IPS-NIHi7 (cell line): ENCODE measurements at regions not wholly inside any gene's neighbourhood (a gene's known extent, or its start where the extent isn't known, plus 50 kb on each side); places are given as distances from the start of the nearest gene placed in this dataset.

ENCODE experiments used
- DNase-seq: peaks from one replicate; pipeline ENCODE4 v3.0.0; 2012; ENCODE audit warnings: mixed read lengths; ENCODE audit errors: extremely low spot score

- DNase-seq, result no peak
Measured at GRCh38 chr16:82499302-82499701, 127.5 kb upstream of the CDH13 start.

- no peak for DNase-seq
Measured at GRCh38 chr16:82497139-82497538, 129.6 kb upstream of the CDH13 start.

GRCh38 chr16:82488460-82488859 lies 138.3 kb upstream of the CDH13 start:
- no peak for DNase-seq

DNA sequence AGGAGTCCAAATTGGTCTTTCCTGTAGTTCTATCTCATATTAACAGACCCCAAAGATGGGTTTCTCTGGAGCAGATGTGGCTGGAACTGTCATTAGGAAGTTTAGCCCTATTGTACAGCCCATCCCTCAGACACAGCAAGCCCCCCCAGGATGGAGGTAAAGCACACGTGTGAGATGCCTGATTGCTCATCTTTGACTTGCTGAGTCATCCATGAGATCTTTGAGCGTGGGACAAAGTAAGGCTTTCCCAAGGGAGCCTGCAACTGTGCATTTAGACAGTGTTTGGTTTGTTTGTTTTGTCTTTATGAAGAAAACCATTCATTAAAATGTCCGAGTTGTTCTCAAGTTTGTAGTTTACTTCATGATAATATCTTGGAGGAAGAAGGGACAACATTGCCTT lies 145.3 kb upstream of the CDH13 start:
- no peak for DNase-seq

DNA sequence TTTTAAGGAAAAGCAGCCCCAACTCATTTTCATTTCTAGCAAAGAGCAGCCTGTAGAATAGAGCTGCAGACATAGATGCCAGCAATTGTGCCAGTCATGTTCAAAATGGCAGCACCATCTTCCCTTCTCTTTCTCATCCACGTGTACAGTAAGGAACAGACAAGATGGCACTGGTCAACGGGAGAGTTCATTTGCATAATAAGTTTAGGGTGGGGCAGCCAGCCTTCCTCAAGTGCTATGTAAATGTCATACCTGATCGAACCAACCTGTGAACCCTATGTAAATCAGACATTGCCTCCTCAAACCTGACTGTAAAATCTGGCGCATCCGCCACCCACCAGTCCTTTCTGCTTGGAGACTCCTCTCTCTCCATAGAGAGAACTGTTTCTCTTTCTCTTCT lies 150.0 kb upstream of the CDH13 start:
- no peak for DNase-seq

GRCh38 chr16:82470620-82471152 lies 156.1 kb upstream of the CDH13 start:
- DNase-seq, result no peak

DNA sequence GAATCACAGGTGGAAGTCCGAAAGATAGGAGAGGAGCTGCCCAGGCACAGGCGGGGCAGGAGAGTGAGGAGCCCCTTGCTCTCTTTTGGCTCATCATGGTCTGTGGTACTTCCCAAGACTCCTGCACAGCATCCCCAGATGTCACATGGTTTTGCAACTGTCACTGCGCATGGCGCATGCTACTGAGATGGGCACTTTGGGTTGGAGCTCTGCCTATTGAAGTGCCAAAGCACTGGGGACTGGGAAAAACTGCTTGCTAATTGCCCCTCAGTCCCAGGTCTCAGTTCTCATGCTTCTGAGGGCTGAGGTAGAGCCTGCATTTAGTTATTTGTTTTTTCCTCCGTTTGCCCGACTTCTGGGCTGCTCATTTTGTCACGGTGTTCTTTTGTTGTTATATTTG lies 156.8 kb upstream of the CDH13 start:
- no peak for DNase-seq

- DNase-seq, result no peak
Measured at GRCh38 chr16:82464187-82464586, 162.6 kb upstream of the CDH13 start.

GRCh38 chr16:82460766-82461165 lies 166.0 kb upstream of the CDH13 start:
- no peak for DNase-seq

DNA sequence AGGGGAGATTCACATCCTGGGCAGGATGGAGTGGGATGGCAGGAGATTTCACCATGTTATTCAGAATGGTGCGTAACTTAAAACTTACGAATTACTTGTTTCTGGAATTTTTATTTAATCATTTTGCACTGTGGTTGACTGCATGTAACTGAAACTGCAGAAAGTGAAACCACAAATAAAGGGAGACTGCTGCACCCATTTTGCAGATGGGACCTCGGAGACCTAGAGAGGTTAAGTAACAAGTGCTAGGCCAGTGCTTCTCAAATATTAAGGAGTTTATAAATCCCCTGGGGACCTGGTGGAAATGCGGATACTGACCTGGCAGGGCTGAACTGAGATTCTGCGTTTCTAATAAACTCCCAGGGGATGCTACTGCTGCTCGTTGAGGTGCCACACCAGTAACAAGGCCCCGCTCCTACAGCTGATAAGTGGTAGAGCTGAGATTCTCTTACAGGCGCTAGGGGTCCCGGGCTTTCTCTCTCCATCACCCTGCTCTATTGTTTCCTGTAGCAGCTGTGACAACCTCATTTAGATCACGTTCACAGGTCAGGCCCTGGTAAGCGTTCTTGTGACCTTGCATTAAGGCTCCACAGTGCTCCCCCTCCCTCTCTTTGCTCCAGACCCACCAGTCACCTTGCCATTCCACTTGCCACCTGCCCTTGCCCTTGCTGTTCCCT lies 167.1 kb upstream of the CDH13 start:
- DNase-seq, result no peak

GRCh38 chr16:82456683-82457082 lies 170.1 kb upstream of the CDH13 start:
- peak; percentile 87 for DNase-seq

- DNase-seq, result no peak
Measured at GRCh38 chr16:82454566-82454965, 172.2 kb upstream of the CDH13 start.

DNA sequence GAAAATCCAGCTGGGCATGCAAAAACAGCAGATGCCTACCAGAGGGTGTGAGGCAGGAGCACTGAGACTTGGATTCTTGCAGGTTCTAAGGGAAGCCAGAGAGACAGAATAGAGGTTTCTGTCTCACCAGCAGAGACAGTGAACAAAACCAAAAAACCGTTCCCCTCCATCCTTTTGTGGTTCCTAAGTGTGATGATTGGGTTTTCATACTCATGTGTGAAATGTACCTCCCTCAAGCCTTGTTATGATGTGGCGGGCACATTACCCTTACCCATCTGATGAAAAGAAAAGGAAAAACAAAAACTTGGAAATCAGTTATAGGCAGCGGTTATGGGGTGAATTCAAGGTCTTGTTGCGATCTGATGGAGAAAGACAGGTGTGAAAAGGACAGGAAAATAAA lies 172.6 kb upstream of the CDH13 start:
- DNase-seq, result no peak

DNA sequence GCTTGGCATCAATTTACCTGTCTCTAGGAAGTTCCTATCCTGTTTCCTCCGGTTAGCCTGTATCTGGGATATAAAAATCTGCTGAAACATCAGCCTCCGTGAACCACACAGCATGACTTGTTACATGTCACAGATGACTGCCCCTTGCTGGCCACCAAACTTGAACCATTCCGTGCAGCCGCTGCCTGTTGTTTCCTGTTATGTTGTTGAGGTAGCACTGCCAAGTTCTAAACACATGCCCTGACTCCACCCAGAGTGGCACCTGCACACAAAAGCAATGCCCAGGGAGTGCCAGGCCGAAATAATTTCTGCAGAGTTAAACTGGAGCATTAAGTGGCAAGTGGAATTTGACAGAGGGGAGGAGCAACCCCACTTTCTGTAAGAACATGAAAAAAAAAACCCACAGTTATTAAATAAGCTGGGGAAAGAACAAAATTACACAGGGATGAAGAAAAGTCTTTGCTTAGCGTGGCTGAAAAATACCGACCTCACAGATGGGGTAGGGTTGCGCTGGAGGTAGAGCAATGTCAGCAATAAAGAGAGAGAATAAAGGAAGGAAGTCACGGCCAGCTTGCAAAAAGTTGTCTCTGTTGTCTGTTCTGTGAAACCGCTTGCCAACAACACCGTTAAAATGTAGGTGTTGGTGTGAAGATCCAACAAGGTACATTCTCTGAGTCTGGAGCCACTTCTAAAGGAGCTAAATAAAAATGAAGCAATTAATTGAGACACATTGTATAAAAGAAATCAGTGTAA lies 174.6 kb upstream of the CDH13 start:
- DNase-seq, result no peak

GRCh38 chr16:82451449-82451848 lies 175.3 kb upstream of the CDH13 start:
- DNase-seq, result no peak

DNA sequence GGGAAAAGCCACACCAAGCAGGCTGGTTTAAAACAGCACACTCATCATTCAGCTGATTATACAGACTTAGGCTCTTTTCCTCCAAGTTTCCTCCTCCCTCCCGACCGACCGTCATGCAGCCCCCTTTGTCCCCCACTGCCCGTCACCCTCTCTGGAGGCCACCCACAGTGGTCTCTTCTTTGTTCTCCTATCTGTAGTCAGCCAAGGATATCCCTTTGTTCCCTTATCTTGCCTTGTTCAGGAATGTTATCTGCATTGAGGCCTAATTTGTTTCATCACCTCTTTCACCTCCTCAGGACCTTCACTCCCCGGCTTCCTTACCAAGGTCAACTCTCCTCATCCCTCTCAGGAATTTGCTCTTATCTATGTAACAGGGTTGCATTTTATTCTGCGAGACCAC lies 186.4 kb upstream of the CDH13 start:
- peak; percentile 38 for DNase-seq

DNA sequence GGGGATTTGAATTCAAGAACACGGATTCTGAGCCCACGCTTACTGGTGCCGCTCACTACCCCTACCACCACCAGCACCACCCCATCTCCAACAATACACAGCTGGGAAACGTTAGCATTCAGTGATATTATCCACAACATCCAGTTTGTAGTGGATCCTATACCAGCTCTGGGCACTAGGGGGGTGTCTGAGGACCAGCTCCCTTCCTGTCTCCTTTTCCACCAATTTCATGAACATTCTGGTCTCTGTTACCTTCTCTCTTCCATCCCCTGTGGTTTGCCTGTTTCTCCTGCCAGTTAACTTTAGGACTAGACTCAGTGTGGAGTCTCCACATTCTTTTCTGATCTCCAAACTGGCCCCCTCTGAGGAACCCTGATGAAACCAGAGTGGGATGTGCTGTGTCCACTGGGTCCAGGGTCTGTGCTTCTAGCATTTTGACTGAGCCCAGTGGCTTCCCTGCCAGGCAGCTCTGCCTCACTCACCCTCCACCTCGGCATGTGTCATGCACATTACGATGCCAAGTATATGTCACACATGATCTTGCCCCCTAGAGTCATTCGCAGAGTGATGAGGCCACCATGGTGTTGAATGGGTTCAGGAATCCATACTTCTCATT lies 187.0 kb upstream of the CDH13 start:
- DNase-seq, result peak; percentile 74

DNA sequence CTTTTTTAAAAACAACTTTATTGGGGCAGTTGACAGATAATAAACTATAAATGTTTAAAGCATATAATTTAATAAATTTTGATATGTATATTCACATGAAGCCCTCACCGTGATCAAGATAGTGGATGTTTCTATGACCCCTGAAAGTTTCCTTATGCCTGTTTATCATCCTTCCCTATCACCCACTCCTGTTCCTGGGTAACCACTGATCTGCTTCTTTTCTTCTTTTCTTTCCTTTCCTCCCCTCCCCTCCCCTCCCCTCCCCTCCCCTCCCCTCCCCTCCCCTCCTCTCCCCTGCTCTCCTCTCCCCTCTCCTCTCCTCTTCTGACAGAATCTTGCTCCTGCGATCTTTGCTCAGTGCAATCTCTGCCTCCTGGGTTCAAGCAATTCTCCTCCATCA lies 193.7 kb upstream of the CDH13 start:
- no peak for DNase-seq

DNA sequence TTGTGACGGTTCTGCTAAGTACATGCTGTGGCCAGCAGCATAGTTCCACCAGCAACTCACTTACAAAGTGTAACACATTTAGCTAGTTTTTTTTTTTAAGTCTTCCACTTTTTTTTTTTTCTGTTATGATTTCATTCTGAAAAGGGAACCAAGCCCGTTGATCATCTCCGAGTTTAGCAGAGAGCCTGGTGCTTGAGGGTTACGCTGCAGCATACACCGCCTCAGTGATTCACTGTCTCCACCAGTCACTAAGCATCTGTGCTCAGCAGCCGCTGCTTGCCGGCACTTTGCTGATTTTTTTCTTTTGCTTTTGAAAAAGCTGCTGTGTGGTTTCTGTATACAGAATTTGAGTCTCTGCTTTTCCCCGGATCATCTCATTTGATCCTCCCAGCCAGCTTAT lies 194.5 kb upstream of the CDH13 start:
- no peak for DNase-seq

- DNase-seq, result no peak
Measured at GRCh38 chr16:82425661-82426060, 201.1 kb upstream of the CDH13 start.

DNA sequence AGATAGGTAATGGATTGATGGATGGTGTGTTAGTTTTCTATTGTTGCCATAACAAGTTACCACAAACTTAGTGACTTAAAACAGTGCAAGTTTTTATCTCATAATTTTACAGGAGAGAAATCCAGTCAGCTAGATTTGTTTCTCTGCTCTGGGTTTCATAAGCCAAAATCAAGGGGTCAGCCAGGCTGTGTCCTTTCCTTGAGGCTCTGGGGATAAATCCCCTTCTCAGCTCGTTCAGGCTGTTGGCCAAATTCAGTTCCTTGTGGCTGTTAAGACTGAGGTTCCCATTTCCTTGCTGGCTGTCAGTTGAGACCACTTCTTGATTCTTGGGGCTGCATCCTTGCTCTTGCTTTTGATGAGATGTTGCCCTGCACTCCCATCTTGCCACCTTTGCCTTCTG lies 204.9 kb upstream of the CDH13 start:
- no peak for DNase-seq

GRCh38 chr16:82419332-82419731 lies 207.4 kb upstream of the CDH13 start:
- DNase-seq, result no peak

- no peak for DNase-seq
Measured at GRCh38 chr16:82414476-82414875, 212.3 kb upstream of the CDH13 start.
